HL-60/S4 (cell line): ENCODE measurements at regions not wholly inside any gene's neighbourhood (a gene's known extent, or its start where the extent isn't known, plus 50 kb on each side); places are given as distances from the start of the nearest gene placed in this dataset.

ENCODE experiments used
- in situ Hi-C: fragments of 300-500 bp; cut with MboI; formaldehyde crosslinking; loops from 2 replicates; pipeline ENCODE4 v1.14.3; 2022; ENCODE audit warnings: low sequenced_read_pairs

- in situ Hi-C loops, result no loop called here
These were observed 528.7 kb downstream of the CDH26 start for GRCh38 chr20:60486937-60487336.

GRCh38 chr20:60490217-60491050 lies 532.2 kb downstream of the CDH26 start:
- in situ Hi-C loops, result no loop called here

GRCh38 chr20:60491051-60491581 lies 532.9 kb downstream of the CDH26 start:
- in situ Hi-C loops, result no loop called here

GRCh38 chr20:60494476-60494875 lies 536.3 kb downstream of the CDH26 start:
- in situ Hi-C loops, result no loop called here

GRCh38 chr20:60497298-60498035 lies 539.2 kb downstream of the CDH26 start:
- in situ Hi-C loops, result no loop called here

- in situ Hi-C loops, result no loop called here
These were observed 541.9 kb downstream of the CDH26 start for GRCh38 chr20:60500038-60500701.

GRCh38 chr20:60501048-60501447 lies 542.8 kb downstream of the CDH26 start:
- in situ Hi-C loops, result no loop called here

GRCh38 chr20:60502881-60503280 lies 544.7 kb downstream of the CDH26 start:
- in situ Hi-C loops, result no loop called here

GRCh38 chr20:60505423-60505822 lies 547.2 kb downstream of the CDH26 start:
- in situ Hi-C loops, result no loop called here

- in situ Hi-C loops, result no loop called here
These were observed 547.8 kb downstream of the CDH26 start for GRCh38 chr20:60506061-60506460.

GRCh38 chr20:60507087-60507694 lies 549.0 kb downstream of the CDH26 start:
- in situ Hi-C loops, result no loop called here

GRCh38 chr20:60509407-60509806 lies 551.2 kb downstream of the CDH26 start:
- in situ Hi-C loops, result no loop called here

GRCh38 chr20:60510356-60510755 lies 552.1 kb downstream of the CDH26 start:
- in situ Hi-C loops, result no loop called here

GRCh38 chr20:60512443-60512842 lies 554.2 kb downstream of the CDH26 start:
- in situ Hi-C loops, result no loop called here

GRCh38 chr20:60513141-60513540 lies 554.9 kb downstream of the CDH26 start:
- in situ Hi-C loops, result no loop called here

- in situ Hi-C loops, result no loop called here
These were observed 558.2 kb downstream of the CDH26 start for GRCh38 chr20:60516442-60516841.

GRCh38 chr20:60518022-60518421 lies 559.8 kb downstream of the CDH26 start:
- in situ Hi-C loops, result no loop called here

- in situ Hi-C loops, result no loop called here
These were observed 567.2 kb downstream of the CDH26 start for GRCh38 chr20:60525397-60525796.

GRCh38 chr20:60527656-60528055 lies 569.4 kb downstream of the CDH26 start:
- in situ Hi-C loops, result no loop called here

GRCh38 chr20:60528141-60528540 lies 569.9 kb downstream of the CDH26 start:
- in situ Hi-C loops, result no loop called here

- in situ Hi-C loops, result no loop called here
These were observed 570.9 kb downstream of the CDH26 start for GRCh38 chr20:60529149-60529548.
